B cell (primary cell): ENCODE measurements at regions not wholly inside any gene's neighbourhood (a gene's known extent, or its start where the extent isn't known, plus 50 kb on each side); places are given as distances from the start of the nearest gene placed in this dataset.

Experiments used
- EZH2 ChIP-seq: IDR thresholded peaks from 2 replicates; pipeline ENCODE4 v1.6.1; 2012; ENCODE audit warnings: borderline replicate concordance, low read depth, mild to moderate bottlenecking, moderate library complexity, low read length; ENCODE audit not compliant: insufficient read depth, poor library complexity, severe bottlenecking
- TF ChIP-seq, protein P1 (sequence below): fragments of 200-600 bp; IDR thresholded peaks from one replicate; pipeline ENCODE4 v1.8.0; 2022; ENCODE audit warnings: antibody characterized with exemption, mild to moderate bottlenecking

DNA sequence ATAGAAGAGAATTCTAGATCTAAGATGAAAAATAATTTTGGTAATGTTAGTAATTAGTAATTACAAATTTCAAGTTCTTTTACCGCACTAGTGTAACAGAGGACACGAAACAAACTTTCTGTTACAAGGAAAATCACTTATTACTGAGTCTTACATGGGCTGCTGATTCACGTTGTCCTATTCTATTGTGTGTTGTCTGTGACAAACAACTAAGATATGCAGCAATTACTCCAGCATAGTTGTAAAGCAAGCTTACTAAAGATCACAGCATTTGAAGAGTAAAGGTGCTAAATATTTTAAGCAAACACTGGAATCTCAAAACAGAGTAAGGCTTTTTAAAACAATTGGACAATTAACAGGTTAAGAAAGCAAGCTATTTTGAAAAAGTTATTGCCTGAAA lies 502.3 kb downstream of the KCNT2 start:
- TF ChIP-seq, protein P1, sequence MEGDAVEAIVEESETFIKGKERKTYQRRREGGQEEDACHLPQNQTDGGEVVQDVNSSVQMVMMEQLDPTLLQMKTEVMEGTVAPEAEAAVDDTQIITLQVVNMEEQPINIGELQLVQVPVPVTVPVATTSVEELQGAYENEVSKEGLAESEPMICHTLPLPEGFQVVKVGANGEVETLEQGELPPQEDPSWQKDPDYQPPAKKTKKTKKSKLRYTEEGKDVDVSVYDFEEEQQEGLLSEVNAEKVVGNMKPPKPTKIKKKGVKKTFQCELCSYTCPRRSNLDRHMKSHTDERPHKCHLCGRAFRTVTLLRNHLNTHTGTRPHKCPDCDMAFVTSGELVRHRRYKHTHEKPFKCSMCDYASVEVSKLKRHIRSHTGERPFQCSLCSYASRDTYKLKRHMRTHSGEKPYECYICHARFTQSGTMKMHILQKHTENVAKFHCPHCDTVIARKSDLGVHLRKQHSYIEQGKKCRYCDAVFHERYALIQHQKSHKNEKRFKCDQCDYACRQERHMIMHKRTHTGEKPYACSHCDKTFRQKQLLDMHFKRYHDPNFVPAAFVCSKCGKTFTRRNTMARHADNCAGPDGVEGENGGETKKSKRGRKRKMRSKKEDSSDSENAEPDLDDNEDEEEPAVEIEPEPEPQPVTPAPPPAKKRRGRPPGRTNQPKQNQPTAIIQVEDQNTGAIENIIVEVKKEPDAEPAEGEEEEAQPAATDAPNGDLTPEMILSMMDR: no peak
- TF ChIP-seq EZH2: no peak
